22Rv1 (cell line): ENCODE measurements at regions not wholly inside any gene's neighbourhood (a gene's known extent, or its start where the extent isn't known, plus 50 kb on each side); places are given as distances from the start of the nearest gene placed in this dataset.

Source experiments
- ZFX ChIP-seq: fragments of 450-650 bp; IDR thresholded peaks from 2 replicates; pipeline ENCODE4 v1.6.1; 2017; ENCODE audit warnings: antibody characterized with exemption, borderline replicate concordance
- TF ChIP-seq, protein P1 (sequence below): fragments of 450-650 bp; IDR thresholded peaks from 2 replicates; pipeline ENCODE4 v1.5.1; 2017; ENCODE audit warnings: mild to moderate bottlenecking

- TF ChIP-seq, protein P1, sequence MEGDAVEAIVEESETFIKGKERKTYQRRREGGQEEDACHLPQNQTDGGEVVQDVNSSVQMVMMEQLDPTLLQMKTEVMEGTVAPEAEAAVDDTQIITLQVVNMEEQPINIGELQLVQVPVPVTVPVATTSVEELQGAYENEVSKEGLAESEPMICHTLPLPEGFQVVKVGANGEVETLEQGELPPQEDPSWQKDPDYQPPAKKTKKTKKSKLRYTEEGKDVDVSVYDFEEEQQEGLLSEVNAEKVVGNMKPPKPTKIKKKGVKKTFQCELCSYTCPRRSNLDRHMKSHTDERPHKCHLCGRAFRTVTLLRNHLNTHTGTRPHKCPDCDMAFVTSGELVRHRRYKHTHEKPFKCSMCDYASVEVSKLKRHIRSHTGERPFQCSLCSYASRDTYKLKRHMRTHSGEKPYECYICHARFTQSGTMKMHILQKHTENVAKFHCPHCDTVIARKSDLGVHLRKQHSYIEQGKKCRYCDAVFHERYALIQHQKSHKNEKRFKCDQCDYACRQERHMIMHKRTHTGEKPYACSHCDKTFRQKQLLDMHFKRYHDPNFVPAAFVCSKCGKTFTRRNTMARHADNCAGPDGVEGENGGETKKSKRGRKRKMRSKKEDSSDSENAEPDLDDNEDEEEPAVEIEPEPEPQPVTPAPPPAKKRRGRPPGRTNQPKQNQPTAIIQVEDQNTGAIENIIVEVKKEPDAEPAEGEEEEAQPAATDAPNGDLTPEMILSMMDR, result no peak
- no peak for TF ChIP-seq ZFX
These were observed 51.6 kb downstream of the RBFOX3 start for GRCh38 chr17:79559111-79559887.
